ENCODE measurements at regions not wholly inside any gene's neighbourhood (a gene's known extent, or its start where the extent isn't known, plus 50 kb on each side); places are given as distances from the start of the nearest gene placed in this dataset.

DNA sequence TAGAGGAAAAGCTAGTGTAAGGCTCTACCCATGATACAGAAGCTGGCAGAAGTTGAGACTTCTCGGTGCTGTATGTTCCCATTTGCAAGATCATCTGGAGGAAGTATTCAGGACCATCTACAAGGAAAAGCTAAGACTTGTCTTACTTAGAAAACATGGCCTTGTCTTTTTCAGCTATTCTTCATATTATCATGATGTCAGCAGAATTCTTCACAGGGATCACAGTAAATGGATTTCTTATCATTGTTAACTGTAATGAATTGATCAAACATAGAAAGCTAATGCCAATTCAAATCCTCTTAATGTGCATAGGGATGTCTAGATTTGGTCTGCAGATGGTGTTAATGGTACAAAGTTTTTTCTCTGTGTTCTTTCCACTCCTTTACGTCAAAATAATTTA lies 79.6 kb upstream of the SCIN start:
- H3K4me3 ChIP-seq (ENCODE audit: low read length), result no peak overlapping the region
- no peaks in the 10 kb centered on the region for H3K9me3 ChIP-seq (ENCODE audit: control insufficient read depth, low read length)
- H3K9ac ChIP-seq (ENCODE audit: extremely low read depth, low read length, poor library complexity, severe bottlenecking), result no peak overlapping the region
- no peaks in the 10 kb centered on the region for H3K4me1 ChIP-seq (ENCODE audit: control insufficient read depth, insufficient read depth, low read length)
- no peaks in the 10 kb centered on the region for H3K27me3 ChIP-seq (ENCODE audit: control insufficient read depth, insufficient read depth, low read length, poor library complexity, severe bottlenecking)
- H3K36me3 ChIP-seq (ENCODE audit: control insufficient read depth, insufficient read depth, low read length), result no peaks in the 10 kb centered on the region
- Mint-ChIP-seq H3K4me1 (peaks cover 6% of the 10 kb centered on the region), H3K36me3 (ENCODE audit: low read depth) (no peaks in the 10 kb centered on the region), H3K9me3 (no peaks in the 10 kb centered on the region), H3K27ac (no peak overlapping the region), H3K4me3 (no peak overlapping the region), H3K27me3 (ENCODE audit: insufficient read depth) (no peaks in the 10 kb centered on the region)
- no peak for DNase-seq
- H3K27ac ChIP-seq (ENCODE audit: low read depth, low read length), result no peak overlapping the region
- TF ChIP-seq CTCF (conservative IDR thresholded peaks at IDR 0.05), result no peak
- 60 to 94% methylated on average over 1 to 2 of the region's 2 CpGs for WGBS, 2 experiments (ENCODE audit: insufficient coverage in 1 of 2, insufficient read length in 1 of 2)

DNA sequence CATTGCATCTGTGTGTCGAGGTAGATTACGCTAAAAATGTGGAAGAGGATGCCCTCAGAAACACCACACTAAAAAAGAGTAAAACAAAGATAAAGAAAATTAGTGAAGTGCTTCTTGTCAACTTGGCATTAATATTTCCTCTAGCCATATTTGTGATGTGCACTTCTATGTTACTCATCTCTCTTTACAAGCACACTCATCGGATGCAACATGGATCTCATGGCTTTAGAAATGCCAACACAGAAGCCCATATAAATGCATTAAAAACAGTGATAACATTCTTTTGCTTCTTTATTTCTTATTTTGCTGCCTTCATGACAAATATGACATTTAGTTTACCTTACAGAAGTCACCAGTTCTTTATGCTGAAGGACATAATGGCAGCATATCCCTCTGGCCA lies 79.0 kb upstream of the SCIN start:
- Mint-ChIP-seq H3K9me3 (no peaks in the 10 kb centered on the region), H3K36me3 (ENCODE audit: low read depth) (no peaks in the 10 kb centered on the region), H3K4me3 (no peak overlapping the region), H3K4me1 (peaks cover 6% of the 10 kb centered on the region), H3K27ac (no peak overlapping the region), H3K27me3 (ENCODE audit: insufficient read depth) (no peaks in the 10 kb centered on the region)
- DNase-seq, result no peak
- no peak overlapping the region for H3K4me3 ChIP-seq (ENCODE audit: low read length)
- H3K9me3 ChIP-seq (ENCODE audit: control insufficient read depth, low read length), result no peaks in the 10 kb centered on the region
- no peak for TF ChIP-seq CTCF (conservative IDR thresholded peaks at IDR 0.05)
- WGBS, 2 experiments (ENCODE audit: insufficient coverage in 1 of 2, insufficient read length in 1 of 2), result 79% methylated on average over 3 of the region's 3 CpGs; no CpG with 5 or more reads in 1 of the 2 experiments
- no peaks in the 10 kb centered on the region for H3K4me1 ChIP-seq (ENCODE audit: control insufficient read depth, insufficient read depth, low read length)
- H3K27ac ChIP-seq (ENCODE audit: low read depth, low read length), result no peak overlapping the region
- no peak overlapping the region for H3K9ac ChIP-seq (ENCODE audit: extremely low read depth, low read length, poor library complexity, severe bottlenecking)
- no peaks in the 10 kb centered on the region for H3K27me3 ChIP-seq (ENCODE audit: control insufficient read depth, insufficient read depth, low read length, poor library complexity, severe bottlenecking)
- H3K36me3 ChIP-seq (ENCODE audit: control insufficient read depth, insufficient read depth, low read length), result no peaks in the 10 kb centered on the region

DNA sequence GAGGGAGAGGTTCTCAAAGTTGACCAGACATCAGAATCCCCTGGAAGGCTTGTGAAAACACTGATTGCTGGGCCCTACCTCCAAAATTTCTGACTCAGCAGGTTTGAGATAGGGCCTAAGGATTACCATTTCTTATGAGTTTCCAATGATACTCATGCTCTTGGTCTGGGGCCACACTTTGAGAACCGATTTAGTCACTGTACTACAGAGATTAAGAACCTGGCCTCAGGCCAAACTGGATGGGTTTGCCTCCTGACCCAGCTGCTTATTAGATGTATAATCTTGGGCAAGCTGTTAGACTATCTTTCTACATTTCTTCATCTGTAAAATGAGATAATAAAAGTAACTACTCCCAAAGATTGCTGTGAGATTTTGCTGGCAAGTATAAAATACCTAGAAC lies 77.1 kb upstream of the SCIN start:
- H3K27ac ChIP-seq (ENCODE audit: low read depth, low read length), result no peak overlapping the region
- H3K9me3 Mint-ChIP-seq, result peaks cover 6% of the 10 kb centered on the region
- H3K27me3 ChIP-seq (ENCODE audit: control insufficient read depth, insufficient read depth, low read length, poor library complexity, severe bottlenecking), result no peaks in the 10 kb centered on the region
- H3K4me1 Mint-ChIP-seq, result peaks cover 6% of the 10 kb centered on the region
- no peaks in the 10 kb centered on the region for H3K4me1 ChIP-seq (ENCODE audit: control insufficient read depth, insufficient read depth, low read length)
- H3K4me3 ChIP-seq (ENCODE audit: low read length), result no peak overlapping the region
- no peak overlapping the region for H3K4me3 Mint-ChIP-seq
- no peak overlapping the region for H3K9ac ChIP-seq (ENCODE audit: extremely low read depth, low read length, poor library complexity, severe bottlenecking)
- WGBS, 2 experiments (ENCODE audit: insufficient coverage in 1 of 2, insufficient read length in 1 of 2), result 85% methylated on average over 1 of the region's 1 CpG; no CpG with 5 or more reads in 1 of the 2 experiments
- no peak for TF ChIP-seq CTCF (conservative IDR thresholded peaks at IDR 0.05)
- H3K36me3 ChIP-seq (ENCODE audit: control insufficient read depth, insufficient read depth, low read length), result no peaks in the 10 kb centered on the region
- no peak overlapping the region for H3K27ac Mint-ChIP-seq
- H3K27me3 Mint-ChIP-seq (ENCODE audit: insufficient read depth), result no peaks in the 10 kb centered on the region
- H3K9me3 ChIP-seq (ENCODE audit: control insufficient read depth, low read length), result no peaks in the 10 kb centered on the region
- no peaks in the 10 kb centered on the region for H3K36me3 Mint-ChIP-seq (ENCODE audit: low read depth)
- peak; percentile 28 for DNase-seq

All from endodermal cell (in vitro differentiated cells).